ENCODE measurements at regions not wholly inside any gene's neighbourhood (a gene's known extent, or its start where the extent isn't known, plus 50 kb on each side); places are given as distances from the start of the nearest gene placed in this dataset.

DNA sequence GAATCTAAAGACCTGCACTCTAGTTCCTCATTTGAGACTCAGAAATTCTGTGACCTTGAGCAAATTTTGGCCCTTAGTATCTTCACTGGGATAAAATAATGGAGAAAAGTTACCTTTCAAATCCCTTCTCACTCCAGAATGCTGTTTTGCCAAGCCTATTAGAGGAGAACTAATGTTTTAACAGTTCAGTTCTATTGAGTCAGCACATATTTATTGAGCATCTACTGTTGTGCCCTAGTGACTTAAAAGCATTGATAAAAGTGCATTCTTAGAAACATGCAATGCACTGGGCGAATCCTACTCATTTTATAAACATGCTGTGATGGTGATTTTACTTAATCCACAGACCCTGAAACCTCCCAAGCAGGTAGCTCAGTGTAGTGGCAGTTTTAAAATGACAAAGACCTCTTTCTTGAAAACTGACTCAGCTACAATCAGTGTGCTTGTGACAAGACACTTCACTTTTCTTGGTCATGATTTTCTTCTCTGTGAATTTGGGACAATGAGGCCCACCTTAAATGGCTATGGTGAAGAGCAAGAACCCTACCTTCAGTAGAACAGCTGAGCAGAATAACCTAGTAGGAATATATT is 312.0 kb downstream of the ALDH8A1 start:
- TF ChIP-seq, protein P1, sequence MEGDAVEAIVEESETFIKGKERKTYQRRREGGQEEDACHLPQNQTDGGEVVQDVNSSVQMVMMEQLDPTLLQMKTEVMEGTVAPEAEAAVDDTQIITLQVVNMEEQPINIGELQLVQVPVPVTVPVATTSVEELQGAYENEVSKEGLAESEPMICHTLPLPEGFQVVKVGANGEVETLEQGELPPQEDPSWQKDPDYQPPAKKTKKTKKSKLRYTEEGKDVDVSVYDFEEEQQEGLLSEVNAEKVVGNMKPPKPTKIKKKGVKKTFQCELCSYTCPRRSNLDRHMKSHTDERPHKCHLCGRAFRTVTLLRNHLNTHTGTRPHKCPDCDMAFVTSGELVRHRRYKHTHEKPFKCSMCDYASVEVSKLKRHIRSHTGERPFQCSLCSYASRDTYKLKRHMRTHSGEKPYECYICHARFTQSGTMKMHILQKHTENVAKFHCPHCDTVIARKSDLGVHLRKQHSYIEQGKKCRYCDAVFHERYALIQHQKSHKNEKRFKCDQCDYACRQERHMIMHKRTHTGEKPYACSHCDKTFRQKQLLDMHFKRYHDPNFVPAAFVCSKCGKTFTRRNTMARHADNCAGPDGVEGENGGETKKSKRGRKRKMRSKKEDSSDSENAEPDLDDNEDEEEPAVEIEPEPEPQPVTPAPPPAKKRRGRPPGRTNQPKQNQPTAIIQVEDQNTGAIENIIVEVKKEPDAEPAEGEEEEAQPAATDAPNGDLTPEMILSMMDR (IDR thresholded peaks at IDR 0.05): no peak
- no peak for TF ChIP-seq POLR2A (IDR thresholded peaks at IDR 0.05)
